Erythroblast (primary cell): ENCODE measurements at regions not wholly inside any gene's neighbourhood (a gene's known extent, or its start where the extent isn't known, plus 50 kb on each side); places are given as distances from the start of the nearest gene placed in this dataset.
"Not testable (repeated sequence)": the region's sequence is repeated elsewhere in the genome, so short reads cannot be mapped to it uniquely, and the experiment has no call there.

Experiments
- DNase-seq, 2 experiments: peaks; one replicate each; lab custom pipeline; 2025; lab: John Stamatoyannopoulos, UW
- GATA1 ChIP-seq: IDR thresholded peaks from 2 replicates; pipeline ENCODE4 v1.6.1; 2011; ENCODE audit warnings: low read depth, mild to moderate bottlenecking, control low read depth, low read length, moderate library complexity
- POLR2A ChIP-seq: IDR thresholded peaks from 2 replicates; pipeline ENCODE4 v1.6.1; 2011; ENCODE audit warnings: mild to moderate bottlenecking, low read length

GRCh38 chr10:21398563-21399231 lies 126.8 kb downstream of the SKIDA1 start:
- no peak for DNase-seq
- no peak for TF ChIP-seq GATA1
- TF ChIP-seq POLR2A, result no peak

- TF ChIP-seq GATA1, result no peak
- no peak for TF ChIP-seq POLR2A
- no peak for DNase-seq
Observed at GRCh38 chr10:21396889-21397288, 128.6 kb downstream of the SKIDA1 start.

DNA sequence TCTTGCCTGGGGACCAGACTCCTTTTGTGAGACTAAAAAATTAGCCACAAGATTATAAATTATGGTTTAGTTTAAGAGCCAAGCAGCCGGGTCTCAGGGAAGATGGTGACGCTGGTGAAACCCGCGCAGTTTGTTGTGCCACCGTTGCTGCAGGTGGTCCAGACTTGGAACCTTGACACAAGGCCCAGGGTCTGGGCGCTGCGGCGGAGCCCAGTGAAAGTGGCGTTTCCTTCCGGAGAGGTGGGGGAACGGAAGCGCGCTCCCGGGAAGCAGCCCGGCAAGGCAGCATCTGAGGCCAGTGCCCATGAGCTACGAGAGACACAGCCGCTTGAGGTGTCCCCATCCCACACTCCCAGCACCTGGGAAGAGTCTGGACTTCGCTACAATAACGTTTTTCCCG lies 131.6 kb downstream of the SKIDA1 start:
- DNase-seq, result no peak
- TF ChIP-seq POLR2A, result no peak
- TF ChIP-seq GATA1, result no peak

DNA sequence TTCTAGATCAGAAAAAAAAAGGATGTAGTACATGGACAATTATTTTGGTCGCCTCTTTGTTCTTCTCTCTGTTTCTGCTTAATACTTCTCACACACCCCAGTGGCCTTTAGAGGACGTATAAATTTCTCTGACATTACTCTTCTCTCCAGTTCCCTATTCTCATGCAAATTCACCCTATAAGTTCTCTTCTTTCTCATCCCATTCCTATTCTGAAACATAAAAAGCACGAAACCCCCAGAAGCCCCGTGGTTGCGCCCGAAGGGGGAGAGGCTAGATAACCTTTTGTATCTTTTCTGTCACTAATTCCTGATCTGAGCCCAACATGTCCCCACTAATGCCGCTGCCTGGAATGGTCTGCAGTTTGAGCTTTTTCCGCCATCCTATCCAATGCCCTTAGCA lies 136.9 kb downstream of the SKIDA1 start:
- DNase-seq, result no peak
- TF ChIP-seq POLR2A (no peak), GATA1 (no peak)

- DNase-seq, result no peak
- TF ChIP-seq POLR2A (no peak), GATA1 (no peak)
Observed at GRCh38 chr10:21387868-21388267, 137.6 kb downstream of the SKIDA1 start.

DNA sequence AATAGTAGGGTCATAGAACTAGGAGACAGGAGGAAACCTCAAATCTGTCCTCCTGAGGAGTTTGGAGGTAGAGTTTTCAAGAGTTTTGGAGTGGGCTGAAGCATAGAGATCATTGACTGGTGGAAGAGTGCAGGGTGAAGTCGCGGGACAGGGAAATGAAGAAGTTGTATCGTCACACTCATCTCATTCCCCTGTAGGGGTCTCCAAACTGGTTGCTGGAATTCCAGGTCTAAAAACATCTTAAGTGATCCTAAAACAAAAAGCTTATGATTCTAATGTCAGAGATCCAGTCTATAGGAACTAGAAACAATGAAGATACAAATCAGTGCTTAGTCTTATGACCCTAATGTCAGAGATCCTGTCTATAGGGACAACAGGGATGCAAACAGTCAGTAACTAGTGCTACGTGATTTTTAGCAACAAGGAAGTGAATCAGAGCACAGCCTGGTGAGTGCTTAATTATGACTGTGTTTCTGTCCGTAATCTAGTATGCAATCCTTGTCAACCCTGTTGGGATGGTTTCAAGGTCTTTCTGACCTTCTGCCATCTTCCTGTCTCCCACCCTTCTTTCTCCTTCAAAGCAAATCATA lies 139.4 kb downstream of the SKIDA1 start:
- TF ChIP-seq POLR2A, result no peak
- no peak for TF ChIP-seq GATA1
- no peak for DNase-seq

- no peak for DNase-seq
- TF ChIP-seq GATA1, result no peak
- no peak for TF ChIP-seq POLR2A
Observed at GRCh38 chr10:21385536-21385935, 139.9 kb downstream of the SKIDA1 start.

GRCh38 chr10:21379143-21379542 lies 146.3 kb downstream of the SKIDA1 start:
- DNase-seq, result no peak
- TF ChIP-seq GATA1 (no peak), POLR2A (no peak)

DNA sequence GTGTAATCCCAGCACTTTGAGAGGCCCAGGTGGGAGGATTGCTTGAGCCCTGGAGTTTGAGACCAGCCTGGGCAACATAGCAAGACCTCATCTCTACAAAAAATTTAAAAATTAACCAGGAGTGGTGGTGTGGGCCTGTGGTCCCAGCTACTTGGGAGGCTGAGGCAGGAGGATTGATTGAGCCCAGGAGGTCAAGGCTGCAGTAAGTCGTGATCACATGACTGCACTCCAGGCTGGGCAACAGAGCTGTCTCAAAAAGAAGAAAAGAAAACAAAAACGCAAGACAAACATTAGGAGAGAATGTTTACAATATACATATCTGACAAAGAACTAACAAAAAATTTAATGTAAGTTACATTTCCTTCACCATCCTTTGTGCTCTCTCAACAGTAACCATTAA lies 150.2 kb downstream of the SKIDA1 start:
- DNase-seq, result not testable (repeated sequence)

- DNase-seq, result not testable (repeated sequence)
Observed at GRCh38 chr10:21373881-21374280, 151.6 kb downstream of the SKIDA1 start.

GRCh38 chr10:21372651-21373410 lies 152.7 kb downstream of the SKIDA1 start:
- TF ChIP-seq GATA1 (no peak), POLR2A (no peak)
- peak; percentile 57 to 63 for DNase-seq

DNA sequence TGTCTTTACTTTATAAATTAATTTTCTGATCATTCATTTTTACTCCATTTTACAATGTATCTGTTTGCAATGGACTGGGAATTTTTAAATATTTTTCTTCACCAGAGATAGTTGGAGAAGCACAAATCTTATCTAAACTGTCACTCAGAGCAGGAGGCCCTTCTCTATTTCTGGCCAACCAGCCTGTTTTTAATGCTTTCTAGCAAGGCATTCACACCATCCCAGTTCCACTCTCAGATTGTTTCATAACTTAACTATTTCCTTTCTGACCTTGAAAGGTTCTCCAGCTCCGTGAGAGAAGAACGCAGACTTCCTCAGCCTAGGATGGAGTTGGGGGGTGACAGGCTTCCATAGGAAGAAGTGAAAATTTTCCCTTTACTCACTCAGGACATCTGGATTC lies 155.8 kb downstream of the SKIDA1 start:
- TF ChIP-seq POLR2A (no peak), GATA1 (no peak)
- peak in 1 of 2 experiments; percentile 10 for DNase-seq

DNA sequence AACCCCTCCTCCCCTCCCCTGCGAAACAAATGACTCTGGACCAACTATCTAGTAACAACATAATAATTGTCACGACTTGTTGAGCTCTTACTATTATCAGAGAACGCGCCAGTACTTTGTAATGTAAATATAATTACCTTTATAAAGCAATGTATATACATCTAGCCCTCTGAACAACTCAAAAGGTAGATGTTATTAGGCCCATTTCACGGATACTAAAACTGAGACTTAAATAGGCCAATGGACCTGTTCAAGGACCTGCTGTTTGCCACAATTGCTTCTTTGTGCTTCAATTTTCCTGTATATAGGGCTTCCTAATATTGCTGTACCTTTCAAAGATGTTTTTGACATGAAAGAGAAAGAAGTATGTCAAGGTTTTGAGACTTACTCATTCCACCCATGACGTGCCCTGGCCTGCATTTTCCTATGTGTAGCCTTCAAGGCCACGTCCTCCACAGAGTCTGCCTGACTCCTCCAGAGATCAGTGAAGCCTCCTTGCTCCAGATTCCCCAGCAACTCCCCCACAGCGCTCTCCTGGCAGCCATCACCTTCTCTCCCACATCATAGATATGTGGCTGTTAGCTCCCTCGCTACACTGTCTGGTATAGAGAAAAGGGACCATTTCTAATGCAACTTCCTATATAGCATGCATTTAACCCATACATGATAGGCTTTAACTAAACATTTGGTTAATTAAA lies 156.6 kb downstream of the SKIDA1 start:
- TF ChIP-seq POLR2A (no peak), GATA1 (no peak)
- no peak for DNase-seq

GRCh38 chr10:21368022-21368582 lies 157.4 kb downstream of the SKIDA1 start:
- no peak for DNase-seq
- TF ChIP-seq POLR2A (no peak), GATA1 (no peak)

DNA sequence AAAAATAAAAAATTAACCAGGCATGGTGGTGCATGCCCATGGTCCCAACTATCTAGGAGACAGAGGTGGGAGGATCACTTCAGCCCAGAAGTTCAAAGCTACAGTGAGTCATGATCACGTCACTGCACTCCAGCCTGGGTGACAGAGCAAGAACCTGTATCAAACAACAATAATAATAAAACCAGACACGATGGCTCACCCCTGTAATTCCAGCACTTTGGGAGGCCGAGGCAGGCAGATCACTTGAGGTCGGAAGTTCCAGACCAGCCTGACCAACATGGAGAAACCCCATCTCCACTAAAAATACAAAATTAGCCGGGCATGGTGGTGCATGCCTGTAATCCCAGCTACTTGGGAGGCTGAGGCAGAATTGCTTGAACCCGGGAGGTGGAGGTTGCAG lies 159.4 kb downstream of the SKIDA1 start:
- peak in 1 of 2 experiments; percentile 41 for DNase-seq
